HL-60/S4 treated with retinoic acid at 250 ng/mL for 4 days and 3 days (cell line): ENCODE measurements at regions not wholly inside any gene's neighbourhood (a gene's known extent, or its start where the extent isn't known, plus 50 kb on each side); places are given as distances from the start of the nearest gene placed in this dataset.

Experiments used
- in situ Hi-C: fragments of 300-500 bp; cut with MboI; formaldehyde crosslinking; loops from 2 replicates; pipeline ENCODE4 v1.7.0; 2022; ENCODE audit warnings: low sequenced_read_pairs

- in situ Hi-C loops, result no loop called here
These were observed 143.3 kb upstream of the ADAMTSL1 start for GRCh38 chr9:18330401-18331309.

DNA sequence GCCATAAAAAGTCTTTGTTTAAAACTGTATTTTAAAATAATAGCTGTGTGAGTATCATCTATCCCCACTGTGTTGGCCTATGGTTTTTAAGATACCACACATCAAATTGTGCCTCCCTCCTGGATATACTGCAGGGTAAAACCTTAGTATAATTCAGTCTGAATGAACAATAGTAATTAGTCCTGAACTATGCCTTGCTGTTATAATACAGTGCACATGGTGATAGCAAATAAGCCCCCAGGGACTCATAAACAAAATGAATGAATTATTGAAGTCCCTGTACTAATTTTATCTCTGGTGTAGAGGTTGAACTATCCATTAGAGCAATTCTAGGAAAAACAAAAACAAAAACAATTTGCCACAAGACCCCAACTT is 142.7 kb upstream of the ADAMTSL1 start:
- in situ Hi-C loops, result no loop called here

GRCh38 chr9:18331808-18332209 is 142.1 kb upstream of the ADAMTSL1 start:
- in situ Hi-C loops, result no loop called here

DNA sequence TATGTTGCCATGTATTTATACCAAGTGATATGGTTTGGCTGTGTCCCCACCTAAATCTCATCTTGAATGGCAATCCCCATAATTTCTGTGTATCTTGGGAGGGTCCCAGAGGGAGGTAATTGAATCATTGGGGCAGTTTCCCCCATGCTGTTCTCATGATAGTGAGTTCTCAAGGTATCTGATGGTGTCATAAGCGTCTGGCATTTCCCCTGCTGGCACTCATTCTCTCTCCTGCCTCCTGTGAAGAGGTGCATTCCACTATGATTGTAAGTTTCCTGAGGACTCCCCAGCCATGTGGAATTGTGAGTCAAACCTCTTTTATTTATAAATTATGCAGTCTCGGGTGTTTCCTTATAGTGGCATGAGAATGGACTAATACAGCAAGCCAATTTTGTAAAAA is 140.8 kb upstream of the ADAMTSL1 start:
- in situ Hi-C loops, result no loop called here

DNA sequence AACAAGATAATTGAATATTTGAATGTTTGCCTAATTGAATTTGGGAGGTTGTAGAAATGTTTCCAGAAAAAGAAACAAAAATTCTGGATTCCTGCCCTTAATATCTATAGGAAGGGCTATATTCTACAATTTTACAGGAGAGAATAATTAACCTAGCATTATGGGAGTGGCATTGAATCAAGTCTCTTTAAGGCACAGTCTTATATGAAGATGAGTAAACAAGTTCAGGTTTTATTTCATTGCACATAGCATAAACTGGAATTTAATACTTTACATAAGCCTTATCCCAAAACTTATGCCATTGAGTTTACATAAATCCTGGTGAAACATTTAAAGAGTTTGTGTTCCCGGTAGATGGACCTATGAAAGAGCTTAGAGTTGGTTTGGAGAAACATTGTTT is 138.1 kb upstream of the ADAMTSL1 start:
- in situ Hi-C loops, result no loop called here

GRCh38 chr9:18338042-18338441 is 135.9 kb upstream of the ADAMTSL1 start:
- in situ Hi-C loops, result no loop called here

DNA sequence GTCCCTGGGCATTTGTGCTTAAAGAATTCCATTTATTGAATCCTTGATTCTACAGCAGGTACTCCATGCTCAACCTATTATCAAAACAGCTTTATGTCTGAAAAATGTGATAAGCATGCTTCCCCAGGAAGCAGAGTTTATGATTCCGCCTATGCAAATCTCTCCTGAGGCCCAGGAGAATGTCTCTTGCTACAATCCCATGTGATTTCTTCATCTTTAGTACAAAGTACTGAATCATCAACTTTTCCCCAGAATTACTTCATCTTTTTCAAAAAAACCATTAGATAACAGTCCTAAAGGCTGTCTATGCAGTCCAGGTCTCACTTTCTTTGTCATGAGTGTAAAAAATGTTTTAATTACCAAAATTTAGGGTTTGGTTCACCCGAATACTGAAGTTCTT is 130.2 kb upstream of the ADAMTSL1 start:
- in situ Hi-C loops, result no loop called here

DNA sequence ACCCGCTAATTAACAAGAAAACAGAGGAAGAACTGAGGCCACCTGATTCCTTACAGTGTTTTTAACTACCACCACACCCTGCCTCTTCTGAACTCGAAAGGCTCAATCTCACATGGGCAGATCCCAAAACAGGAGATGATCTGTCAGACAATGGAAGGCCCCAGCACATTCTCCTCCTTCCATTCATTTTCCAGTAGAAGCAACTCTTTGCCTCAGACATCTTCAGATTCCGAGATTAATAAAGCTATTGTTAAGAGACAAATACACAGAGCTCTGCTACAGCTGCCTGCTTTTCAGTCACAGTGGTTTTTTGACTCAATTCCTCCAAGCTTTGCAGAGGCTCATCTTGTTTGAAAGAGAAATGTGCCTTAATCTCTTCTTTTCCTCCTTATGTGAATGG is 127.2 kb upstream of the ADAMTSL1 start:
- in situ Hi-C loops, result no loop called here

- in situ Hi-C loops, result no loop called here
These were observed 126.4 kb upstream of the ADAMTSL1 start for GRCh38 chr9:18347386-18348082.

GRCh38 chr9:18348083-18348475 is 125.9 kb upstream of the ADAMTSL1 start:
- in situ Hi-C loops, result no loop called here

DNA sequence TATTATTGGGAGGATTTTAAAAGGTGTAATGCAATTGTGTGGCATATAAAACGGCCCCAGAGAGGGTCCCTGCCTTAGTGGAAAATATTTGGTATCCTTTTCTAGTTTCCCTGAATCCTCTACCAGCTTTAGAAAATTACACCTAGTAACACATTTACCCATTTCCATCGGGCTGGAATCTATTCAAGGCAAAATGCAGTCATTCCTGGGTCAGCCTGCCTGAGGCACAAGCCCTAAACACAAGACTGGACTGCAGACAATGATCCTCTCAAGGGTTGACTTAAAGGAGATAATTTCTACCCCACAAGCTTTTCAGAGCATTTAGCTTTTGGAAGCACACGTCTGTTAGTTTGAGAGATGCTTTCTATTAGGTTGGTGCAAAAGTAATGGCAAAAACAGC is 124.4 kb upstream of the ADAMTSL1 start:
- in situ Hi-C loops, result no loop called here

DNA sequence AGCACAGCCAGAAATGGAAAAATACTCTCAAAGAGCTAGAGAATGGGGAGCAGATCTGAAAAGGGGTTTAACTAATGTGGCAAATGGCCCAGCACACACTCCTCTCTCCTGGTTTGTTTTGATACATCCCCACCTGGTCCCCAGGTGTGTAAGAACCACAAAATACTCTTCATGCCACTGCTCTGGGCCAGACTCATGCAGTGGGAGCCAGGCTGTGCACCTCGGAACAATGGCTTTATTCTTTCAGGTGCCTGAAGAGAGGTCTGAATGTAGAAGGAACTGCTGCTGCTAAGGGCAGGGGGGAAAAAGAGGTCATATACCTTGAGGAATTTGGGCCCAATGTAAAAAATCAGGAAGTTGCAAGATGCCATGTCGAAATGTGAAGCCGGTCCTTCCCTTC is 123.9 kb upstream of the ADAMTSL1 start:
- in situ Hi-C loops, result no loop called here

DNA sequence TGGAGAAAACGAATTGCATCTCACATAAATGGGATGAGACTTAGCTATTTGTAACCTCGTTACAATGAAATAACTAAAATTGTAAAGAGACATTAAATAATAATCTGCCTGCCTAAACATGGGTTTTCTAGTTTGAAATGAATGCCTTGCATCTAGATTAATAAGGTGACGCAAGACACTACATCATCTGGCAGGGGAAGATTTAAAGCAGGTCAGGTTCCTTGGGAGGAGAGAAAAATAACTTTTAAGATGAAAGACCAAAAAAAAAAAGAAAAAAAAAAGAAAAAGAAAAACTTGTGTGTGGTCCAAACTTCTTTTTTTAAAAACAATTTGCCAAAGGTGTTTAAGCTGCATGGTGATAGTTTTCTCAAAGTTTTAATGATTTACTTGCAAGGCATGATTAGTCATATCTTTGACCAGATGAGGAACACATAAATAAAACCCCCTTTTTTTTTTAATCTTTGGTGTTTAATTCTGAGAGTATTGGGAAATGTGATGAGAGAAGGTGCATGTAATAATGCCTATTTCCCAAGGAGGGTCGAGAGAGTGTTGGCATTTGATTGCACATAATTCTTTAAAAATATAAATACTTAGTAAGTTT is 122.9 kb upstream of the ADAMTSL1 start:
- in situ Hi-C loops, result no loop called here

GRCh38 chr9:18352711-18353110 is 121.2 kb upstream of the ADAMTSL1 start:
- in situ Hi-C loops, result no loop called here

DNA sequence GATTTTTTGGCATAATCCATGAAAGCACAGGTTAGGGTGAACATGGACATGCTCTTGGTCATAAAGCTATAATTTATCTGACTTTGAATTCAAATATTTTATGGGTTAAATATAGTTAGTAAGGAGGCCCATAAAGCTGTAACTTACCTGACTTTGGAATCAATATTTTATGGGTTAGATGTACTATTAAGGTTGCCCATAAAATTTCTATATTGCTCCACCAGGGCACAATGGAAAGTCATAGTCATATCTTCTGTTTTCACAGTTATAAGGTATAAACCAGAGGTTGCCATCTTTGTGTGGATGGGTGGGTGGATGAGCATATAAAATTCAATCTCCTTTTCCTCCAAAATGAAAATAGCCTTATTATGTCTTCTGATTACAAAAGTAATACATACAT is 120.5 kb upstream of the ADAMTSL1 start:
- in situ Hi-C loops, result no loop called here

DNA sequence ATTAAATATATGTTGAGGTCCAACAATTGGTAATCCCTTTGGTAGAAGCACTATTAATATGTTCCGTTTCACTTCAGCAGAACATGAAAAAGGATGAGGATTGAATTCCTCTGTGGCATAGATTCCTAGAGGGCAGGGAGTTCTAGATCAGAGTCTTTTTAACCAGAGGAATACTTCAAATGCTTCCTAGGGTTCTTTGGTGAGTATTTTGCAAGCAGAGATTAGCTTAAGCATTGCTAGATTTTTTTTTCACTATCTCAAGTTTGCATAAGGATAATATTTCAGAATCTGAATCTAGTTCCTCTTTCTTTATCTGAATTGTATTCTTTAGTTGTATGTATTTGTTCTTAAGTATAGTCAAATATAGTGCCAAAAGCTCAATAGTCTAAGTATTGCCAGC is 116.6 kb upstream of the ADAMTSL1 start:
- in situ Hi-C loops, result no loop called here

- in situ Hi-C loops, result no loop called here
These were observed 115.6 kb upstream of the ADAMTSL1 start for GRCh38 chr9:18358325-18358724.

GRCh38 chr9:18359335-18359734 is 114.6 kb upstream of the ADAMTSL1 start:
- in situ Hi-C loops, result no loop called here

DNA sequence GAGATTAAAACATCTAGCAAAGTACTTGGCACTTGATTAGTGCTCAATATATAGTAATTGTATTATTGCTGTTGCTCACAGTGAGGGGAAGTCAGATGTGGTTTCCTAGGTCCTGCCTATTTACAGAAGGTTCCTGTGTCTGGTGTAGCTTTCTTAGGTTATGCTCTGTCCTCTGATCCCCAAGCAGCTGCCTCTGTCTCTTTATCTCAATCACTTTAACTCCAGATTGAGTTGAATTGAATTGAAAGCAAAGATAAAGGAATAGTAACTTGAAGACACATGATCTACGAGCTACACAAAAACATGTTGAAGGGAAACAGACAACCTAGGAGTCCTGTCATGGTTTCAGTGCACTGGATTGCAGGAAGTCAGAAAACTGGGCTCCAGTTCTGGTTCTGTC is 113.9 kb upstream of the ADAMTSL1 start:
- in situ Hi-C loops, result no loop called here

DNA sequence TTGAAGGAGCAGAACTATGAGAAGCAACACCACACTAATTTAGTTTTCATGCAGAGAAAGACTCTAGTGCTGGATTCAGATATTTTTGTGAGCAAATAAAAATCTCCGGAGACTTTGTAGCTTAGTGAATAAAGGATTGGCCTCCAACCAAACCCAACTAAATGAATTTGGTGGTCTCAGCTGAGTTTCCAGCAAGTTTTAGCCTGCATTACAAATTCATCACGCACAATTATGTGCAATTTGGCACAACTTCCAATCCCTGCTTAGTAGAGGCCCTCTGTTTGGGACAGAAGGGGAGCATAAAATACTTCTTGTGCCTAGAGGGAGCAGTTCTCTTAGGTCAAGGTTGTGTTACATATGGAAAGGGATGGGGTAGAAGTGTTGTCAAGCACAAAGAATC is 112.3 kb upstream of the ADAMTSL1 start:
- in situ Hi-C loops, result no loop called here

DNA sequence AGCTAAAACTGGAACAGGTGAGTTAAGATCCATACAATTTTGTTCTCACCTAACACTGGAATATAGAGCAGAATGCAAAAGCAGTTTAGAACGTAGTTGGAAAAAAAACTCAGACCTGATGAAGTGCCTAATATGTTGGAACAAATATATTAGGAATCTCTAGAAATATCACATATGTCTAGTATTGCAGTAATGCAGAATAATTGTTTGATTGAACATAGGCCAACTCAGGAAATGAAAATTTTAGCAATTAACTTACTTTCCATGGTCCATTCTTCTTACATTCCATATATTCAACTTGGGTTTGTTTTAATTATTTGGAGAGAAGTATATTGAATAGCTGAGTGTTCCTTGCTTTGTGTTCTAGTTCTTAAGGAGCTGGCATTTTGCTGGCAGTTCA is 111.8 kb upstream of the ADAMTSL1 start:
- in situ Hi-C loops, result no loop called here
